ENCODE measurements at regions not wholly inside any gene's neighbourhood (a gene's known extent, or its start where the extent isn't known, plus 50 kb on each side); places are given as distances from the start of the nearest gene placed in this dataset.

GRCh38 chr11:15526859-15527450, 412.2 kb downstream of the INSC start:
- no peak overlapping the region for H3K27ac Mint-ChIP-seq
- no peaks in the 10 kb centered on the region for H3K27me3 Mint-ChIP-seq (ENCODE audit: low read depth)
- H3K4me3 Mint-ChIP-seq: no peak overlapping the region
- peaks cover 13% of the 10 kb centered on the region for H3K9me3 Mint-ChIP-seq
- no peaks in the 10 kb centered on the region for H3K36me3 Mint-ChIP-seq (ENCODE audit: low read depth)
- no peaks in the 10 kb centered on the region for H3K4me1 Mint-ChIP-seq (ENCODE audit: low read depth)
- intact Hi-C loops (cut with micrococcal nuclease): no loop called here
- no peak for DNase-seq
- CTCF ChIA-PET: no interaction called here

GRCh38 chr11:15532432-15532831, 417.7 kb downstream of the INSC start:
- Mint-ChIP-seq H3K4me3 (no peak overlapping the region), H3K4me1 (ENCODE audit: low read depth) (no peaks in the 10 kb centered on the region), H3K27me3 (ENCODE audit: low read depth) (no peaks in the 10 kb centered on the region), H3K27ac (no peak overlapping the region), H3K9me3 (peaks cover 2% of the 10 kb centered on the region), H3K36me3 (ENCODE audit: low read depth) (no peaks in the 10 kb centered on the region)
- no peak for DNase-seq
- intact Hi-C loops (cut with micrococcal nuclease): no loop called here
- CTCF ChIA-PET: no interaction called here

- Mint-ChIP-seq H3K4me3 (no peak overlapping the region), H3K4me1 (ENCODE audit: low read depth) (no peaks in the 10 kb centered on the region), H3K27me3 (ENCODE audit: low read depth) (no peaks in the 10 kb centered on the region), H3K9me3 (peaks cover 2% of the 10 kb centered on the region), H3K36me3 (ENCODE audit: low read depth) (no peaks in the 10 kb centered on the region), H3K27ac (no peak overlapping the region)
- CTCF ChIA-PET: interaction anchor here (0.7 kb wide), 1 partner anchor 626 kb away, joined by 3 read pairs; no protein-coding TSS in a partner anchor
- intact Hi-C loops (cut with micrococcal nuclease): no loop called here
- DNase-seq: no peak
Measured at GRCh38 chr11:15534266-15534665, 419.5 kb downstream of the INSC start.

GRCh38 chr11:15535414-15535813, 420.7 kb downstream of the INSC start:
- Mint-ChIP-seq H3K36me3 (ENCODE audit: low read depth) (no peaks in the 10 kb centered on the region), H3K27me3 (ENCODE audit: low read depth) (no peaks in the 10 kb centered on the region), H3K9me3 (peaks cover 2% of the 10 kb centered on the region), H3K4me3 (no peak overlapping the region), H3K4me1 (ENCODE audit: low read depth) (no peaks in the 10 kb centered on the region), H3K27ac (no peak overlapping the region)
- DNase-seq: no peak
- CTCF ChIA-PET: no interaction called here
- intact Hi-C loops (cut with micrococcal nuclease): no loop called here

GRCh38 chr11:15536438-15536837, 421.7 kb downstream of the INSC start:
- H3K27ac Mint-ChIP-seq: no peak overlapping the region
- H3K4me1 Mint-ChIP-seq (ENCODE audit: low read depth): no peaks in the 10 kb centered on the region
- CTCF ChIA-PET: interaction anchor here (0.5 kb wide), 1 partner anchor 878 kb away, joined by 3 read pairs; no protein-coding TSS in a partner anchor
- DNase-seq: no peak
- H3K4me3 Mint-ChIP-seq: no peak overlapping the region
- no peaks in the 10 kb centered on the region for H3K36me3 Mint-ChIP-seq (ENCODE audit: low read depth)
- H3K9me3 Mint-ChIP-seq: peaks cover 2% of the 10 kb centered on the region
- H3K27me3 Mint-ChIP-seq (ENCODE audit: low read depth): no peaks in the 10 kb centered on the region
- intact Hi-C loops (cut with micrococcal nuclease): no loop called here

GRCh38 chr11:15539645-15540044, 424.9 kb downstream of the INSC start:
- no peak overlapping the region for H3K4me3 Mint-ChIP-seq
- H3K36me3 Mint-ChIP-seq (ENCODE audit: low read depth): no peaks in the 10 kb centered on the region
- no peaks in the 10 kb centered on the region for H3K4me1 Mint-ChIP-seq (ENCODE audit: low read depth)
- no peak overlapping the region for H3K27ac Mint-ChIP-seq
- intact Hi-C loops (cut with micrococcal nuclease): no loop called here
- no peaks in the 10 kb centered on the region for H3K9me3 Mint-ChIP-seq
- CTCF ChIA-PET: no interaction called here
- no peaks in the 10 kb centered on the region for H3K27me3 Mint-ChIP-seq (ENCODE audit: low read depth)
- no peak for DNase-seq

- Mint-ChIP-seq H3K4me3 (no peak overlapping the region), H3K27me3 (ENCODE audit: low read depth) (no peaks in the 10 kb centered on the region), H3K36me3 (ENCODE audit: low read depth) (no peaks in the 10 kb centered on the region), H3K27ac (no peak overlapping the region), H3K4me1 (ENCODE audit: low read depth) (no peaks in the 10 kb centered on the region), H3K9me3 (no peaks in the 10 kb centered on the region)
- intact Hi-C loops (cut with micrococcal nuclease): no loop called here
- CTCF ChIA-PET: no interaction called here
- no peak for DNase-seq
Measured at GRCh38 chr11:15541079-15541478, 426.4 kb downstream of the INSC start.

- no peak overlapping the region for H3K4me3 Mint-ChIP-seq
- no peaks in the 10 kb centered on the region for H3K9me3 Mint-ChIP-seq
- no peak overlapping the region for H3K27ac Mint-ChIP-seq
- intact Hi-C loops (cut with micrococcal nuclease): no loop called here
- CTCF ChIA-PET: no interaction called here
- no peaks in the 10 kb centered on the region for H3K4me1 Mint-ChIP-seq (ENCODE audit: low read depth)
- no peak for DNase-seq
- H3K36me3 Mint-ChIP-seq (ENCODE audit: low read depth): no peaks in the 10 kb centered on the region
- H3K27me3 Mint-ChIP-seq (ENCODE audit: low read depth): no peaks in the 10 kb centered on the region
Measured at GRCh38 chr11:15544353-15544752, 429.6 kb downstream of the INSC start.

- intact Hi-C loops (cut with micrococcal nuclease): no loop called here
- Mint-ChIP-seq H3K4me1 (ENCODE audit: low read depth) (no peaks in the 10 kb centered on the region), H3K27ac (no peak overlapping the region), H3K9me3 (no peaks in the 10 kb centered on the region), H3K36me3 (ENCODE audit: low read depth) (no peaks in the 10 kb centered on the region), H3K27me3 (ENCODE audit: low read depth) (no peaks in the 10 kb centered on the region), H3K4me3 (no peak overlapping the region)
- CTCF ChIA-PET: no interaction called here
- DNase-seq: no peak
Measured at GRCh38 chr11:15547685-15548084, 433.0 kb downstream of the INSC start.

- no peak overlapping the region for H3K4me3 Mint-ChIP-seq
- no peaks in the 10 kb centered on the region for H3K9me3 Mint-ChIP-seq
- no peaks in the 10 kb centered on the region for H3K4me1 Mint-ChIP-seq (ENCODE audit: low read depth)
- no peak overlapping the region for H3K27ac Mint-ChIP-seq
- no peaks in the 10 kb centered on the region for H3K36me3 Mint-ChIP-seq (ENCODE audit: low read depth)
- intact Hi-C loops (cut with micrococcal nuclease): no loop called here
- H3K27me3 Mint-ChIP-seq (ENCODE audit: low read depth): no peaks in the 10 kb centered on the region
- DNase-seq: no peak
- CTCF ChIA-PET: no interaction called here
Measured at GRCh38 chr11:15551901-15552851, 437.5 kb downstream of the INSC start.

GRCh38 chr11:15555161-15555560, 440.4 kb downstream of the INSC start:
- Mint-ChIP-seq H3K36me3 (ENCODE audit: low read depth) (no peaks in the 10 kb centered on the region), H3K4me3 (no peak overlapping the region), H3K27ac (no peak overlapping the region), H3K9me3 (no peaks in the 10 kb centered on the region), H3K4me1 (ENCODE audit: low read depth) (no peaks in the 10 kb centered on the region), H3K27me3 (ENCODE audit: low read depth) (peaks cover 2% of the 10 kb centered on the region)
- no peak for DNase-seq
- CTCF ChIA-PET: no interaction called here
- intact Hi-C loops (cut with micrococcal nuclease): no loop called here

- Mint-ChIP-seq H3K27ac (no peak overlapping the region), H3K4me3 (no peak overlapping the region), H3K36me3 (ENCODE audit: low read depth) (no peaks in the 10 kb centered on the region), H3K4me1 (ENCODE audit: low read depth) (no peaks in the 10 kb centered on the region), H3K9me3 (no peaks in the 10 kb centered on the region), H3K27me3 (ENCODE audit: low read depth) (peaks cover 2% of the 10 kb centered on the region)
- CTCF ChIA-PET: no interaction called here
- intact Hi-C loops (cut with micrococcal nuclease): no loop called here
- DNase-seq: no peak
Measured at GRCh38 chr11:15557457-15558230, 442.9 kb downstream of the INSC start.
